ENCODE measurements at regions not wholly inside any gene's neighbourhood (a gene's known extent, or its start where the extent isn't known, plus 50 kb on each side); places are given as distances from the start of the nearest gene placed in this dataset.

- no peak for TF ChIP-seq CTCF (IDR thresholded peaks at IDR 0.05; ENCODE audit: insufficient read depth, low read depth, low read length)
- TF ChIP-seq EZH2 (IDR thresholded peaks at IDR 0.05; ENCODE audit: insufficient read depth, low read length) = no peak
Measured at GRCh38 chrX:4268676-4269075, 555.2 kb upstream of the PRKX start.

Data from astrocyte (in vitro differentiated cells and primary cell).